ENCODE measurements at regions not wholly inside any gene's neighbourhood (a gene's known extent, or its start where the extent isn't known, plus 50 kb on each side); places are given as distances from the start of the nearest gene placed in this dataset.
A peak's percentile ranks its signal among the peaks of the same experiment; 100 is the strongest.

- Mint-ChIP-seq H3K9me3 (no peaks in the 10 kb centered on the region), H3K4me1 (no peaks in the 10 kb centered on the region), H3K4me3 (no peak overlapping the region), H3K27me3 (ENCODE audit: low read depth in 2 of 2) (peaks cover 0 to 5% of the 10 kb centered on the region in 2 donors), H3K27ac (no peak overlapping the region), H3K36me3 (no peaks in the 10 kb centered on the region)
- DNase-seq (no peak), ATAC-seq (no peak)
- WGBS (ENCODE audit: insufficient coverage) = 89% methylated on average over 18 of the region's 19 CpGs
- H3K27me3 ChIP-seq (ENCODE audit: control insufficient read depth, insufficient read depth, low read length) = no peaks in the 10 kb centered on the region
- TF ChIP-seq CTCF (IDR thresholded peaks at IDR 0.05) = no peak
- no peaks in the 10 kb centered on the region for H3K9me3 ChIP-seq (ENCODE audit: control insufficient read depth, insufficient read depth, low read length)
- H3K4me1 ChIP-seq (ENCODE audit: control insufficient read depth, insufficient read depth, low read length) = no peaks in the 10 kb centered on the region
- H3K4me3 ChIP-seq (ENCODE audit: low read length) = no peak overlapping the region
- H3K27ac ChIP-seq (ENCODE audit: low read length) = no peak overlapping the region
- intact Hi-C loops (cut with micrococcal nuclease) = no loop called here
- H3K36me3 ChIP-seq (ENCODE audit: control insufficient read depth, insufficient read depth, low read length) = no peaks in the 10 kb centered on the region
These were observed 167.6 kb upstream of the SMIM23 start for GRCh38 chr5:171617817-171618591.

- Histone ChIP-seq H3K4me3 (ENCODE audit: low read length) (no peak overlapping the region), H3K4me1 (ENCODE audit: control insufficient read depth, insufficient read depth, low read length) (no peaks in the 10 kb centered on the region), H3K27ac (ENCODE audit: low read length) (no peak overlapping the region), H3K9me3 (ENCODE audit: control insufficient read depth, insufficient read depth, low read length) (no peaks in the 10 kb centered on the region), H3K36me3 (ENCODE audit: control insufficient read depth, insufficient read depth, low read length) (no peaks in the 10 kb centered on the region), H3K27me3 (ENCODE audit: control insufficient read depth, insufficient read depth, low read length) (no peaks in the 10 kb centered on the region)
- H3K27ac Mint-ChIP-seq = no peak overlapping the region
- no peaks in the 10 kb centered on the region for H3K27me3 Mint-ChIP-seq (ENCODE audit: low read depth in 2 of 2)
- TF ChIP-seq CTCF (IDR thresholded peaks at IDR 0.05) = no peak
- DNase-seq = no peak
- H3K9me3 Mint-ChIP-seq = no peaks in the 10 kb centered on the region
- WGBS (ENCODE audit: insufficient coverage) = 79% methylated on average over 7 of the region's 7 CpGs
- no peak overlapping the region for H3K4me3 Mint-ChIP-seq
- no peaks in the 10 kb centered on the region for H3K4me1 Mint-ChIP-seq
- ATAC-seq = no peak
- intact Hi-C loops (cut with micrococcal nuclease) = no loop called here
- no peaks in the 10 kb centered on the region for H3K36me3 Mint-ChIP-seq
These were observed 166.4 kb upstream of the SMIM23 start for GRCh38 chr5:171619196-171619595.

- TF ChIP-seq CTCF (IDR thresholded peaks at IDR 0.05) = no peak
- no peak overlapping the region for H3K4me3 Mint-ChIP-seq
- H3K4me1 Mint-ChIP-seq = no peaks in the 10 kb centered on the region
- no peak overlapping the region for H3K27ac Mint-ChIP-seq
- Histone ChIP-seq H3K27ac (ENCODE audit: low read length) (no peak overlapping the region), H3K4me3 (ENCODE audit: low read length) (no peak overlapping the region), H3K27me3 (ENCODE audit: control insufficient read depth, insufficient read depth, low read length) (no peaks in the 10 kb centered on the region), H3K4me1 (ENCODE audit: control insufficient read depth, insufficient read depth, low read length) (no peaks in the 10 kb centered on the region), H3K36me3 (ENCODE audit: control insufficient read depth, insufficient read depth, low read length) (no peaks in the 10 kb centered on the region), H3K9me3 (ENCODE audit: control insufficient read depth, insufficient read depth, low read length) (no peaks in the 10 kb centered on the region)
- 79% methylated on average over 3 of the region's 3 CpGs for WGBS (ENCODE audit: insufficient coverage)
- H3K36me3 Mint-ChIP-seq = no peaks in the 10 kb centered on the region
- no peaks in the 10 kb centered on the region for H3K9me3 Mint-ChIP-seq
- ATAC-seq (no peak), DNase-seq (no peak)
- intact Hi-C loops (cut with micrococcal nuclease) = no loop called here
- no peaks in the 10 kb centered on the region for H3K27me3 Mint-ChIP-seq (ENCODE audit: low read depth in 2 of 2)
These were observed 165.9 kb upstream of the SMIM23 start for GRCh38 chr5:171619744-171620143.

GRCh38 chr5:171622010-171622409 is 163.6 kb upstream of the SMIM23 start:
- H3K27ac Mint-ChIP-seq = no peak overlapping the region

More at GRCh38 chr5:171622010-171622409, 163.6 kb upstream of the SMIM23 start:
- Mint-ChIP-seq H3K4me1 (no peaks in the 10 kb centered on the region), H3K9me3 (no peaks in the 10 kb centered on the region), H3K4me3 (no peak overlapping the region), H3K27me3 (ENCODE audit: low read depth in 2 of 2) (peaks cover 0 to 4% of the 10 kb centered on the region in 2 donors), H3K36me3 (no peaks in the 10 kb centered on the region)
- H3K27ac ChIP-seq (ENCODE audit: low read length) = no peak overlapping the region
- no peaks in the 10 kb centered on the region for H3K4me1 ChIP-seq (ENCODE audit: control insufficient read depth, insufficient read depth, low read length)
- DNase-seq (no peak), ATAC-seq (peak in 1 of 3 donors; percentile 31)
- H3K4me3 ChIP-seq (ENCODE audit: low read length) = no peak overlapping the region
- intact Hi-C loops (cut with micrococcal nuclease) = no loop called here
- no peaks in the 10 kb centered on the region for H3K36me3 ChIP-seq (ENCODE audit: control insufficient read depth, insufficient read depth, low read length)
- no peaks in the 10 kb centered on the region for H3K27me3 ChIP-seq (ENCODE audit: control insufficient read depth, insufficient read depth, low read length)
- TF ChIP-seq CTCF (IDR thresholded peaks at IDR 0.05) = no peak
- no peaks in the 10 kb centered on the region for H3K9me3 ChIP-seq (ENCODE audit: control insufficient read depth, insufficient read depth, low read length)
- WGBS (ENCODE audit: insufficient coverage) = 90% methylated on average over 2 of the region's 2 CpGs
